Psoas muscle (tissue), 7 donors: ENCODE measurements at regions not wholly inside any gene's neighbourhood (a gene's known extent, or its start where the extent isn't known, plus 50 kb on each side); places are given as distances from the start of the nearest gene placed in this dataset.

ENCODE experiments used
- ATAC-seq, 4 donors: fragments of 200-7000 bp; cut with Tn5 transposase; one replicate each; pipeline ENCODE4 v1.9.1; 2020; ENCODE audit warnings: moderate library complexity in 3 of 4, mild to moderate bottlenecking in 2 of 4
- DNase-seq, 2 donors: peaks; one replicate each; pipeline ENCODE4 v3.0.0-alpha.2; 2020
- H3K27ac ChIP-seq: fragments of 200-600 bp; one replicate; pipeline ENCODE4 v1.8.0; 2022
- H3K27me3 ChIP-seq, 3 donors: fragments of 200-600 bp in 1 of 3; one replicate each; pipeline versions ENCODE4 v1.6.1 to v1.8.0; 2013 to 2022; ENCODE audit warnings: low read length in 2 of 3, mild to moderate bottlenecking in 2 of 3, moderate library complexity in 1 of 3; ENCODE audit not compliant: insufficient read depth in 3 of 3
- H3K36me3 ChIP-seq, 2 donors: fragments of 200-600 bp in 1 of 2; one replicate each; pipeline versions ENCODE4 v1.6.1 to v1.8.0; 2013 to 2022; ENCODE audit warnings: low read depth in 1 of 2, mild to moderate bottlenecking in 1 of 2, moderate library complexity in 1 of 2; ENCODE audit not compliant: insufficient read depth in 1 of 2
- H3K4me1 ChIP-seq: fragments of 200-600 bp; one replicate; pipeline ENCODE4 v1.8.0; 2022
- H3K4me3 ChIP-seq: fragments of 200-600 bp; one replicate; pipeline ENCODE4 v1.8.0; 2022; ENCODE audit warnings: mild to moderate bottlenecking
- H3K9me3 ChIP-seq: fragments of 200-600 bp; one replicate; pipeline ENCODE4 v1.8.0; 2022
- CTCF ChIP-seq: fragments of 200-600 bp; IDR thresholded peaks from one replicate; pipeline ENCODE4 v1.8.0; 2022; ENCODE audit warnings: antibody characterized with exemption
- WGBS, 3 donors: extraction: QIAGEN DNeasy Blood & Tissue Kit; methylation state at CpG; one replicate each; pipeline versions ENCODE4 v1.1.6 to v1.1.7; 2013; 5-methylcytosine and 5-hydroxymethylcytosine counted together
- intact Hi-C, 2 donors: fragments of 100-400 bp; cut with DNase I; formaldehyde crosslinking; loops; one replicate each; pipeline versions ENCODE4 v1.11.0 to v1.14.2; 2022
- donor health status: healthy with polysubstance abuse.
- donor health status: DM: no; HTN: no; CAD: no; lungs with moderate emphysema.
- donor health status: Bipolar disorder and iron deficiency.
- donor health status: healthy.
- donor health status: DM: yes; HTN: yes; CAD: no.
- donor health status: DM: no; HTN: no; CAD: no.
- donor health status: DM: yes; HTN: yes; CAD: no.

- no peaks in the 10 kb centered on the region for H3K27me3 ChIP-seq
- no peaks in the 10 kb centered on the region for H3K36me3 ChIP-seq
- ATAC-seq (no peak), DNase-seq (no peak)
- no peaks in the 10 kb centered on the region for H3K9me3 ChIP-seq
- H3K4me3 ChIP-seq, result no peak overlapping the region
- intact Hi-C loops, result no loop called here
- TF ChIP-seq CTCF, result no peak
- H3K27ac ChIP-seq, result no peak overlapping the region
- 88 to 90% (median 90%) methylated on average over 5 of the region's 5 CpGs for WGBS, 3 donors
- H3K4me1 ChIP-seq, result no peaks in the 10 kb centered on the region
Observed at GRCh38 chr13:51524829-51525566, 59.3 kb upstream of the WDFY2 start.

- WGBS, 3 donors, result 76 to 83% (median 78%) methylated on average over 5 of the region's 5 CpGs
- Histone ChIP-seq H3K9me3 (no peaks in the 10 kb centered on the region), H3K27me3 (no peaks in the 10 kb centered on the region), H3K36me3 (no peaks in the 10 kb centered on the region), H3K4me3 (no peak overlapping the region), H3K27ac (no peak overlapping the region), H3K4me1 (no peaks in the 10 kb centered on the region)
- ATAC-seq (no peak), DNase-seq (no peak)
- TF ChIP-seq CTCF, result no peak
- intact Hi-C loops, result no loop called here
Observed at GRCh38 chr13:51525567-51526167, 58.6 kb upstream of the WDFY2 start.

- Histone ChIP-seq H3K36me3 (no peaks in the 10 kb centered on the region), H3K27me3 (no peaks in the 10 kb centered on the region), H3K9me3 (no peaks in the 10 kb centered on the region), H3K4me3 (no peak overlapping the region), H3K27ac (no peak overlapping the region), H3K4me1 (no peaks in the 10 kb centered on the region)
- intact Hi-C loops, result no loop called here
- ATAC-seq, result no peak
- no peak for TF ChIP-seq CTCF
- no peak for DNase-seq
- 83 to 91% (median 86%) methylated on average over 3 of the region's 3 CpGs for WGBS, 3 donors
Observed at GRCh38 chr13:51526202-51526601, 58.1 kb upstream of the WDFY2 start.

DNA sequence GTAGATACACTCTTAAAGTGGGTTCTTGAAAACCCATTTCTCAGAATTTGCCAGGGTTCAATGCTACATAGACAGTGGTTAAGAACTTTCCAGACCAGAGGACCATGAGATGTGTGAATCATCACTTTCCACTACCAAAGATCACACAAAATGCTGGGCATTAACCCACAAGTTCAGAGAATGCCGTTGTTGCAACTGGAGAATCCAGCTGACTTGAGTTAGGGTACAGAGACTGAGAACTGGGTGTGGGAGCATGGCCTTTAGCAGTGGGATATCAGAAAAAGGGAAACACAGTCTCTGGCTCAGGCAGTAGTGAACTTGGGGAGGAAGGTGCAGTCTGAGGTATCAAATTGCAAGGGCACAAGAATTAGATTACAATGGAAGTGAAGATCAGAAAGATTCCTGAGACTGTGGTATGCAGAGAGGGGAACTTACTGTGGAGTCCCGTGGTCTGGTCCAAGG, 51.5 kb upstream of the WDFY2 start:
- no peaks in the 10 kb centered on the region for H3K36me3 ChIP-seq
- 29 to 33% (median 32%) methylated on average over 2 of the region's 2 CpGs for WGBS, 3 donors
- H3K4me3 ChIP-seq, result no peak overlapping the region
- H3K27me3 ChIP-seq, result no peaks in the 10 kb centered on the region
- H3K9me3 ChIP-seq, result no peaks in the 10 kb centered on the region
- ATAC-seq (no peak), DNase-seq (no peak)
- TF ChIP-seq CTCF, result no peak
- no peak overlapping the region for H3K27ac ChIP-seq
- intact Hi-C loops, result no loop called here
- no peaks in the 10 kb centered on the region for H3K4me1 ChIP-seq
